Esophagus mucosa (tissue), 1 donor: ENCODE measurements at regions not wholly inside any gene's neighbourhood (a gene's known extent, or its start where the extent isn't known, plus 50 kb on each side); places are given as distances from the start of the nearest gene placed in this dataset.

Source experiments
- ATAC-seq: fragments of 200-7000 bp; cut with Tn5 transposase; one replicate; pipeline ENCODE4 v1.9.1; 2020
- donor health status: DM: yes; HTN: yes; CAD: no.

DNA sequence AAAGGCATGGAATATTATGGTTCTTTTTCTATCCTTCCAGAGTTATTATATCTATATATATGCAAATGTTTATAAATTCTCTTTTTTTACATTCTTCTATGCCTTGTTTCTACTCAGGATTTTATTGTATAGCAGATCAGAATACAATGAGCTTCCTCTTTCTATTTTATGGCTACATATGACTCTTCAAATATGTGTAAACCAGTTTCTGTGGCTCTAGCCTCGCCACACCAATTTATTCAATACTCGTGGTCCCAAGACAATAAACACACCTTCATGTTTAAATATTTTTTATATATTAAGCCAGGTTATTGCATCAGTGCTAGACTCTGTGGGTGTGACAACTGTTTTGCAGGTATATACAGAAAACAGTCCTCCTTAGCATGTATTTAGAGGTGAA lies 237.5 kb upstream of the MKLN1 start:
- no peak for ATAC-seq

DNA sequence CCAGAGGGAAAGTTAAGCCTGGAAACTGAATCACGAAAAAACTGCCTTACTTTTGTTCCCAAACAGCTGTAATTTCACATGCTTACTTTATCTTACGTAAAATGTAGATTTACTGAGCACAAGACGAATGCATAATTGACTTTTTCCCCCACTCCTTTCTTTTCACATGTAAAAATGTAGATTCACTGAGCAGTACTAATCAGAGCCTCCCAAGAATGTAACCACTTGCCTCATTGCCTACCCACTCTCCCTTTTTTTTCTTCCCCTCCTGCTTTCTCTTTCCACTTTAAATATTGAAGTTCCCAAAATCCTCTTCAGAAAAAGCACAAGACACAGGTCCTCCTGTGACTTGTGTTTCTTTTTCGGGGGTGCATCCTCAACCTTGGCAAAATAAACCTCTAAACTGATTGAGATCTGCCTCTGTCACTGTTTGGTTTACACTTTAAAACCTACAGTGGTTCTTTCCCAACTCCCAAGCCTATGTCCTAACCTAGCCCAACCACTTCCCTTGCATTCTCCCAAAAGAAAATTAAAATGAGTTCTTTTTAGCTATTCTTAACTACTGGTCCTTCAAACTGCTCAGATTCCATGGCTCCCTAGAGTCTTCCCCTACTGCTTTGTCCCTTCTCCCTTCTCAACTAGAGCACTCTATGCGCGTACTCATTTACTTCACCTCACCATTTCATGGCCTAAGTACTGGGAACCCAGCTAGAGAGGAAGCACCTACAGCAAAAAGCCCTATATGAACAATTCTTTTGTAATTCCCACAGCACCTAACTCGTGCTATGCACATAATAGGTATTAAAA lies 236.6 kb upstream of the MKLN1 start:
- no peak for ATAC-seq

DNA sequence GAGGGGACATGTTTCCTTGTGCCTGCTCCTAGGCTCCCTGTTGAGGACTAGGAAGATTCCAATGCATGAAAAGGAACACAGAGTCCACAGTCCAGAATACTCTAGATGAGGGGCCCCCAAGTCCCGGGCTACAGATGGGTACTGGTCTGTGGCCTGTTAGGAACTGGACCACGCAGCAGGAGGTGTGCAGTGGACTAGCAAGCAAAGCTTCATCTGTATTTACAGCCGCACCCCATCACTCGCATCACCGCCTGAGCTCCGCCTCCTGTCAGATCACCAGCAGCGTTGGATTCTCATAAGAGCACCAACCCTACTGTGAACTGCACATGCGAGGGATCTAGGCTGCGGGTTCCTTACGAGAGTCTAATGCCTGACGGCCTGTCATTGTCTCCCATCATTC lies 233.0 kb upstream of the MKLN1 start:
- no peak for ATAC-seq

DNA sequence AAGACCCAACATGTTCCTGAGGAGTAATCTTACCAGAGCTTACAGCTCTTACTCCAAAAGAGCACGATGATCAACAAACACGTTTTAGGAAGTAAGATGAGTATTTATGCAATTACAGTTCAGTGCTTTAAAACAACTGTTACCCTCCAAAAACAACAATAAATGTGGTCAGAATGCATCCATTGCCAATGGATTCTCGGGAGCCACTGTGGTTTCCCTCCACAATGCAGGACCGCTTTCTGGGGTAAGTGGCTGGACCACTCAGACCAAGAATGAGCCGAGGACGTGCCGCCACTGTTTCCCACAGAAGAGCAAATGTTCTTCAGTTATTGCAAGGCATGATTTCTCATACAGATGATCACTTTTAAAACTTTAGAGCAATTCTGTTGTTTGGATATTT lies 232.3 kb upstream of the MKLN1 start:
- ATAC-seq = no peak

DNA sequence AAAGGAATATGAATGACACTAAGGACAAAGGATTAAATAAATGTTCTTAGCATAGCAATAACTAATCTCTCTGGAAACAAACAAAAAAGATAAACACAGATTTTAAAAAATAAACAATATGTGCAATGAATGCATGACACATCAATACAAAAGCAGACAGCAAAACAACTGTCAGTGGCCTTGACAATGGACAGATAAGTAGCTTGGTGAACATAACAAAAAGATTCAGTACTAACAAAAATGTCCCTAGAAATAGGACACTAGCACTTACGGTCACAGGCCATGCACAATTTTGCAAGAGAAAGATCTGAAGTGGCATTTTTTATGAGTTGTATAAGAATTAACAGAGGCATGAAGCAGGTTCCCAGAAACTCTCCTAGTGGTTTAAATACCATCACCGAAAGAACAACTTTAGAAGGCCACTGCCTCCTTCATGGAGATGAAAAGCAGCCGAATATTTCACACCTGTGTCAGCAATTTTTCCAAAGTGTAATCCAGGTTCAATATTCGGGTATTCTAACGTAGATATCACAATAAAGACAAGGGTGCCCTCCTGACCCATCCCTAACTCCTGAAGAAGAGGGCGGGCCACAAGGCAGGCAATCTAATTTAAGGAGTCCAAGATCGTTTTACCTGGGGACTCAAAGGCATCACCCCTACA lies 231.3 kb upstream of the MKLN1 start:
- ATAC-seq = no peak

DNA sequence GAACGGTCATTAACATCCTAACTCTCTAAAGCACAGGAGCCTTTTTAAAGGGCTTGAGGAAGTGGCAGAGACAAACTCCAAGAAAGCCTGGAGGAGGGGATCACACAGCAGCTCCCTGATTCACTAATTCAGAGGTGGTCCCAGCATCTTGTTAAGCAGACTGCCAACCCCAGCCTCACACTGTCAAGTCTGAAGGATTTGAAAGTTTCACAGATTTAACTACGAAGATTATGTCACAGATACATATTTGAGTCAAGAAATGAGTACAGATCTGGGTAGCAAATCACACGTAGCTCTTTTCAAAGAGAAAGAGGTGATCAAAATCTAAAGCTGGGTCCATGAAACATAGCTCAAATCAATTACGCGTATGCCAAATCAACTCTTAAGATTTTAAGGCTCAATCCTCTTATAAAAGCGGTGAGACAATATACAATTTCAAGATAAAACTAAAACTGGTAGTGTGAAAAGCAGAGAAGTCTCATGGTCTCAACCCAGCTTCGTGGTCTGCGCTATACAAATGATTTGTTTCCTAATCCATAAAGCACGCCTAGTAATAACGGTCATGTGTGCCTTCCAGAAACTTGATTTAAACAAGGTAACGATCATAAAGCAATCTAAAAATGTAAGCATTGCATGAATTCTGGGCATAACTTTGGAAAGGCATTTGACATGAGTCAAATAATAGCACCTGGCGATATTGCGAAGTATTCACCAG lies 229.9 kb upstream of the MKLN1 start:
- ATAC-seq = no peak

DNA sequence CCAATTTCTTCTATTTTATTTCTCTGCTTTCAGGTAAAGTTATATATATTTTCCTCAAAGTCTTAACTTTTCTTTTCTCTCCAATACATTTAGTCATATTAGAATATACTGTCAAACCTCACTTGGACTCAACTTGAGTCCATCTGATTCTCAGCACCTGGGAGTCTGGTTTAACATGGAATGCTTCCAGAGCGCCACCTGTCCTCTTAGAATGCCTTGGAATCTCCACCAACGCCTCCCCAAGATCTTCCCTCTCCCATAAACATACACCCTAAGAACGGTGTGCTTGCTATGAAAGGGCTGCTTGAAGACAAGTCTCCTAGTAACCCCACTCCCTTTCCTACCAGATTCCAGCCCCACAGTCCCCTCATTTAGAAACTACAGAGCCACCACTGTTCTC lies 229.1 kb upstream of the MKLN1 start:
- no peak for ATAC-seq

DNA sequence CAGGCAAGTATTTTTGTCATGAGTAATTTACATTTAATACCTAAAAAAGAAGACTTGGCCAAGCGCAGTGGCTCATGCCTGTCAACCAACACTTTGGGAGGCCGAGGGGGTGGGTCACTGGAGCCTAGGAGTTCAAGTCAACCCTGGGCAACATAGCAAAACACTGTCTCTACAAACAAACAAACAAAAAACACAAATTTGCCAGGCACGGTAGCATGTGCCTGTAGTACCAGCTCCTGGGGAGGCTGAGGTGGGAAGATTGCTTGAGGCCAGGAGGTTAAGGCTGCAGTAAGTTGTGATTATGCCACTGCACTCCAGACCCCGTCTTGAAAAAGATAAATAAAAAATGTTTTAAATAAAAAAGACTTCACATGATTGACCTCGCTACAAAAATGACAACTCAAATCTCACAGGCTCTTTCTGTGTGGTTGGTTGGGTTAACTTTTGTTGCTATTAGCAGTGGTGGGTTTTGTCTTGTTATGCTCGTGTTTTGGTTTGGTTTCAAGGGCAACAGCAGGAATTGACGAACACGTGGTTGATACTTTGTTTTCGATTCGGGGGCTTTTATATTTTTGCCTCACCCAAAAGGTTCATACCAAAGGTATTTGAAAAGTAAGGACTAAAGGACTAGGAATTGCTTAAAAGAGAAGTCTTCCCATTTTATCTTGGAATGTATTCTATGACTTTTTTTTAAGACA lies 227.2 kb upstream of the MKLN1 start:
- no peak for ATAC-seq

DNA sequence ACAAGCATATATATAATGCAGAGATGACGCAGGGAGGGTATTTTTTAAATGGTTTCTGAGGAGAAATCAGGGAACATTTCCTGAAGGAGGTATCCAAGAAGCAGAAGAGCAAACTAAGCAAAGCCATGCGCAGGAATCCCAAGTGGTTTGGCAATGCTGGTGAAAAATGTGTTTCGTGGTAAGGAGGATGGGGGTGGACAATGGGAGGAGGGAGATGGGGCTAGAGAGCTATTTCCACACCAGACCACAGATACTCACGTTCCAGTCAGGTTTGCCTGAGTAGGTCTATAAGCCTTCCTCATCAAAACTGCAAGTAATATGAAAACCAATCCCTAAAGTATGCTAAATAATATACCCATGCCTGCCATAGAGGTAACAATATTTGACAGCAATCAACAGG lies 223.7 kb upstream of the MKLN1 start:
- no peak for ATAC-seq

DNA sequence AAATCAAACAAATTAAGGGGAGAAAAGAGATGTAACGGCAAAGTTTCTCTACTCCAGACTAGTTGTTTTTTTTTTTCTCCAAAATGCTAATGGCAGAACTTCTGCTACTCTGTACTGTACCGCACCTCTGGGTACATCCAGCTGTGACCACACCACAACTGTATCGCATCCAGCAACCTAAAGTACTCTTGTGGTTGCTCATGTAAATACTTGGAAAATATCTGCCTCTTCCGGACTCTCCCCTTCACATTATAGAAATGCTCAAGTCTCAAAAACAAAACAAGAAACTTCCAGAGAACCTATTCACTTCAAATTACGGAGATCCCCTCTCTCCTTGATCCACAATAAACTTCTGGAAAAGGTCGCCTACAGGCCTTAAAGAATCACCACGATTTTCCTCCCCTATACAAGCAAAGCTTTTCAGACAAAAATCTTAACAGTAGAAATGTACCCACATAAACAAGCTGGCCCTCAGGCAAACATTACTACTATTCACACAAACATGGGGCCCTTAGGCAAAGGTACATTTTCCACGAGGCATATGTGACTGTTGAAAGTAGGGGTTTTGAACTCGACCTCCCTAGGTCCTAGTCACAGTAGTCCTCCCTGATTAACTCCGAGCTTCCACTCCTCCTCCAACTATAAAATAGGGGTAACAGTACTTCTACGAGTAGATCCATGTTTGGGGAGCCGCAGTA lies 222.9 kb upstream of the MKLN1 start:
- no peak for ATAC-seq

DNA sequence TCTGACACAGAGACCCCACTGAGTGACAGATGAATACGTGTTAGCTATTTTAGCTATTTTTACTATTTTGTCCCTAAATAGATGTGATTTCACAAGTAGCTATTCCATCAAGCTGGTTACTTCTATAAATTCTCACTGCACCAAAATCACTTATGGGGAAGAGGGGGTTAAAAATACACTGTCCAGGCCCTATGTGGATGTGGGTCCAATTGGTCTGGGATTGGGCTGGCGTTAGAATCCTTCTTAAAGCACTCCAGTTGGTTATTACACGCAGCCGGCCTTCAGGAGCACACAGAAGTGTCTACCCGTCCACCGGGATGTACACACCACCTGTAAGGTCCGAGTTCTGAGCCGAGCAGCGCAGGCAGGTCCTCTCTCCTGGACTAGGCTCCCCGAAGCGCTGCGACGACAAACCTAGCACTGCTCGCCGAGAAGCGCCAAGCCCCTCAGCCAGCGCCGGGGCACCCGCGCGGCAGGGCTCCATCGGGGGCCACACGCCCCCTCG lies 222.3 kb upstream of the MKLN1 start:
- peak; percentile 4 for ATAC-seq

DNA sequence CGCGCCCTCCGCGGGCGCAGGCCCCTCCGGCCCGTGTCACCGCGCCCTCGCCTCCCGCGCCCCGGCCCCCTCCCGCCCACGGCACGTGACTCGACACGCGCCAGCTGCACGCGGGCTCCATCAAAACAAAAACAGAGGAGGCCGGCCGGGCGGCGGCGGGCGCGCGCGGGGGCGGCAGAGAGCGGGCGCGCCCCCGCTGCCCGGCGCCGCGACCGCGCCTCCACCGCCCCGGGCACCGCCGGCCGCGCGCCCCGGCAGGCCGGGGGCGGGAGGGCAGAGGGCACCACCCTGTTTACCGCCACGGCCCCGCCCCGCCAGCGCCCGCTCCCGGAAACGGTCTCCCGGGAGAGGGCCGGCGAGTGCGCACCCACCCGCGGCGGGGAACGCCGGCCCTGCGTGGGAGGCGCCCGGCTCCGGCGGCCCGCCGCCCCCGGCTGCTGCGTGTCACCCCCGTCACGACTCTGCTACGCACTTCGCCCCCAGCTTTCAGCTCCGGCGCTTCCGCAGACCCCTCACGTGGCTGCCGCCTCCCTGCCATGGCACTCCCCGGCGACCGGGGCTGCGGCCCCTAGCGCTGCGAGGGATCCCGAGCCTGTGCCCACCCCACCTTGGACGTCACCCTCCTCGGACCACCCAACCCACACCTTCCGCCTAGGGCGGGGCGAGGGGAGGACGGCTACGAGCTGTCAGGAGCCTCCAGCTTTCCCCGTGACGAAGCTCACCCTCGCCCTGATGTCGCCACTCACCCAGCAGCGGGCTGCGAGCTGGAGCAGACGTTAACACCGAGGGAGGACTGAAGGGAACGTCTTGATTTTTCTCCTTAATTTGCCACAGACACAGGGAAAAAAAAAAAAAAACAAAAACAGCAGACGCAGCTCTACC lies 221.6 kb upstream of the MKLN1 start:
- peak; percentile 75 for ATAC-seq

DNA sequence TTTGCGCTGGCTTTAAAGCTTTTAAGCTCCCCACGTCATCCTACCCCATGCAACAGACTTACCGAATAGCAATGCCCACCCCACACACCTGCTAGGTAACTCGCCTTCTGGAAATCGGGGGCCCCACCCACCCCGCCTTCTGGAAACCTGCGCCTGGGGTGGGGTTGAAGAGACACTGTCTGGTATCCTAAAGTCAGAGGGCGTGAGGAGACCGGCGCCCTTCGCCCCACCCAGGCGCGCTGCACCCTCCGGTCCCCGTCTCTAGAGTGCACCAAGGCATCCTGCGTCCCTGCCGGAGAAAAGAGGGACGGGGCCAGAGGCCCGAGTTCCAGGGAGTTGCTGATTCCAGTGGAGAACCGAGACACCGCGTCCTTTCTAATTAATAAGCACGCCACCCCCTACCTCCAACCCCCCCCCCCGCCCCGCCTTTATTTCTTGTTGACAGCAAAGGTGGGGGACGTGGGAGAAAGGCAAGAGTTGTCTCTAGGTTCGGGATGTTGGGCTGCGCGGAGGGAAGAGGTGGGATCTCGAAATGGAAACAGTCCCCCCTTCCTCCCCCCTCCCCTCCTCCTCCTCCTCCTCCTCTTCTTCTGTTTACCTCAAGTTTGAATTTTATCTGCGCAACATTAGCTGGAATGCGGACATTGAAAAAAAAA lies 220.9 kb upstream of the MKLN1 start:
- peak; percentile 41 for ATAC-seq

DNA sequence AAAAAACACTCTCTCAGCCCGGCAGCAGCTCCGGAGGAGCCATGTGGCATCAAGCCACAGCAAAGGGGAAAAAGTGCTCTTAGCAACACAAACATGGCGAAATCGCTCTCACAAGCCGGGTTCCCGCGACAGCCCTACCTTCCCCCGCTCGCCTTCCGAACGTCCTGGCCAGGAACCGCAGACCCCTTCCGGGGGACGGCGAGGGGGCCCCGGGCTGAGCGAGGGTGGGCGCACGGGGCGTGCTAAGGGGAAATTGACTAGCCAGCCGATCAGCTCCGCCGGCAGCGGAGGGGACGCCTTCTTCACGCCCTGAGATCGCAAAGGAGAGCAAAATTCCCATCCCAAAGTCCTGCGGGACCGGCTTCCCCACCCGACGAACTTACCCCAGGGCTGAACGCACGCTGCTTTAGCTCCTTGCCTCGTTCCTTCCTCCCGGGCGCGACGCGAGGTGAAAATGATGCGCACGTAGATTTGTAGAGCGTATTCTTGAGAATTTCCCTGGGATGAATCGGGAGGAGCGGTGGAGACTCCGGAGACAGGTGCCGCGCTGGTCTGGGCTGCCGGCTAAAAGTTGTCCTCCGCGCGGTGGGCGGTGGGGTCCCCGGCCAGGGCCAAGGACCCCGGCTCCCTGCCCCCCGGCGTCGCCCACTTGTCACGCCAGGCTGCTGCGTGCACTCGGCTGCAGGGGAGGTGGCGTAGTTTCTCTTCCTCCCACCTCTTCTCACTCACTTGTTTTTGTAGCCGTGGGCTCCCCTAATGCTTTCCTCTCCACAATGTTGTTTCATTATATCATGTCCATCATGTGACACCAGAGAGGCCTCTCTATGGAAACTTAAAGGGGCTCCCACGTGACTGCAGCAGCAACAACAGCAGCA lies 220.1 kb upstream of the MKLN1 start:
- peak; percentile 33 for ATAC-seq

DNA sequence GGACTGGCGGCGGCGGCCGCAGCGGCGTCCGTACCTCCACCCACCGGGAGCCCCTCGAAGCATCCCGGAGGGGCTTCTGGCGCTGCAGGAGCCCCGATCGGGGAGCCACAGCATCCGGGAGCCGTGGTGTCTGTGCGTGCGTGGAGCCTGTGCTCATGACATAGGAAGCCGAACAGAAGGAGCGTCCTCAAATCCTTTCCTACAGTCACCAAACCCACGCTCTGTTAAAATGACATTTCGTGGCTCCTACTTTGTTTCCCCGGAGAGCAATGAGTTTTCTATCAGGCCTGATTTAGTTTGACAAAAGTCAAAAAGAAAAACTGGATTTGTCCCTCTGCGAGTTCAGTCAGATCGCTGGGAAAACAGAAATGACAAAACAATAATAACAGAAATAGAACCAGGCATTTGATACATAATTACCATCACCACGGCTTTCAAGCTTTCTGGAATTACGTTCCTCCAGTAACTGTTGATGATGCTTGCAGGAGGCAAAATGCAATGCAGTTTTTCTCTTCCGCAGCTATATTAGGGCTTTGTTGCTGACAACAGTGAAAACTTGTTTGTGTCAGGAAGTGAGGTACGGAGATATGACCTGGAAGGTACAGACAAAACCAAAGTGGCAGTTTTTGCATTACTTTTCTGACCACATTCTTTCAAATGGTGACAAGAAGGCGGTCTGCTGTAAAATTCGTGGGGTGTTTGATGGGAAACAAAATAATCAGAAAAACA lies 219.3 kb upstream of the MKLN1 start:
- ATAC-seq = no peak

DNA sequence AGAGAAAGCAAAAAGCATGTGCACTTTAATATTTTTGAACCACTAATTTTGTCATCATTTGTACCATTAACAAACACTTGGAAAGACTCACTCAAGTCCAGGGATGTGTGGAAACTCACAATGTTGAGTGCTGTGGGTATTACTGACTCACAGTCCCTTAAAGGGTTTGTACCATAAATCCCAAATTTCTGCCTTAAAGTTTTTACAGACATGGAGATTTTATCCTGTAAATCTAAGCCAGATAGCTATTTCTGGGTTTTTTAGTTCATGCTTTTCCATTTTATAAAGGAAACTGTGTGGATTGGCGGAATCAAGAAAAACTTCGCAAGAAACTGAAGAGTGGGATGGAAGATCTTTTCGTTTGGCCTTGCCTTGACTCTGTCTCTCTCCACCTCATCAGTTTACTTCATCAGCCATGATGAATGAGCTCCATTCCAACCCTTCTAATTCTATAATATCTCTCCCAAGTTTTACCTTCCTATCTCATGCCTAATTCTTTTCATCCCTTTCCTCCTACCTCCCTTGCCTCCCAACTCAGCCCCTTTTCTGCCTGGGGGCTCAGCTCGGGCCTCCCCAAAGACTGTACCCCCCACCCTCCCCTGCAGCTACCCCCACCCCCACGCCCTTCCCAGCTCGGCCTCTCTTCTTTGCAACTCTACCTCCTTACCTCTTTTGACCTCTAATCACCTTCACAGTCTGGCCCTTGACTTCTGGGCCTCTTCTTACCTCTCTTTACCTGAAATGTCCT lies 218.5 kb upstream of the MKLN1 start:
- no peak for ATAC-seq

DNA sequence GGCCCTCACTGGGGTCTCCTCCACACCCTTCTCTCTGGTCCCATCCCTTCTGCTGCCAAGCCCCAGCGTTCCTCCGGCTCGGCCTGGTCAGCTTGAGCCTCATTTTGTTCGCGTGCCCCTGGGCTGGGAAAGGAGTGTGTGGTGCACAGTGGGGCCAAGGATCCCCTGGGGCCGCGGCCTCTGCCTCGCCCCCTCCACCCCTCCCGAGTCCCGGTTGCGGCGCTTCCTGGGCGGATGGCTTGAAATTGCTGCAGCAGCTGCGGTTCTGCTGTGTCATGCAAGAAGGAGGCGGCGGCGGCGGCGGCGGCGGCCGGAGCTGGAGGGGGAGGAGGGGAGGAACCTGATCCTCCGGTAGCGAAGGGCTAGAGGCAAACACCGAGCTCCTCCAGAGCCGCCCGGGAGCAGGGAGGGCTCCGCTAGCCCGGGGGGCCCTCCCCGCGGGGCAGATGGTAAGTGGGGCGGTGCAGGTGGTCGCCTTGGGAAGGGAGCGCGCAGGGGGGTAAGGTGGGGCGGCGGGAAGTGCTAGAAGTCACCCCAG lies 217.8 kb upstream of the MKLN1 start:
- ATAC-seq = peak; percentile 42
